PC-3 (cell line): ENCODE measurements at regions not wholly inside any gene's neighbourhood (a gene's known extent, or its start where the extent isn't known, plus 50 kb on each side); places are given as distances from the start of the nearest gene placed in this dataset.

Experiments
- ATAC-seq: fragments of 200-7000 bp; cut with Tn5 transposase; 2 replicates; pipeline ENCODE4 v1.9.1; 2020; ENCODE audit warnings: mild to moderate bottlenecking, moderate library complexity
- BruUV-seq: library from RNA; stranded (reverse); fragments of 400-500 nt; replicated peaks from 2 replicates; lab custom pipeline; 2021; lab: Mats Ljungman, UMichigan
- CTCF ChIA-PET: fragments of 300-600 bp; sonication (Branson Sonifier 250); formaldehyde crosslinking; loops from one replicate; lab custom pipeline; 2022; ENCODE audit warnings: antibody characterized with exemption; lab: Charles Lee
- POLR2A ChIA-PET: fragments of 300-600 bp; sonication (Branson Sonifier 250); formaldehyde crosslinking; loops from one replicate; lab custom pipeline; 2022; ENCODE audit warnings: antibody characterized with exemption; ENCODE audit not compliant: unreplicated experiment; lab: Charles Lee
- DNase-seq: peaks from one replicate; pipeline ENCODE4 v3.0.0-alpha.2; 2015
- H2AFZ ChIP-seq: fragments of 300-600 bp; sonication (generic); 2 replicates; pipeline ENCODE4 v1.6.0; 2016; ENCODE audit warnings: antibody characterized with exemption, low read length
- H3F3A ChIP-seq: fragments of 300-600 bp; sonication (generic); one replicate; pipeline ENCODE4 v1.6.0; 2017; ENCODE audit warnings: antibody characterized with exemption, low read length, control low read depth, mild to moderate bottlenecking; ENCODE audit not compliant: unreplicated experiment
- H3K27ac ChIP-seq: fragments of 300-600 bp; sonication (generic); 2 replicates; pipeline ENCODE4 v1.5.1; 2016; ENCODE audit warnings: mild to moderate bottlenecking, low read length
- H3K27me3 ChIP-seq: fragments of 300-600 bp; sonication (generic); 2 replicates; pipeline ENCODE4 v1.6.1; 2016; ENCODE audit warnings: low read length, mixed read lengths
- H3K36me3 ChIP-seq: fragments of 300-600 bp; sonication (generic); 2 replicates; pipeline ENCODE4 v1.6.1; 2016; ENCODE audit warnings: low read depth, mixed run types, low read length, mixed read lengths
- H3K4me1 ChIP-seq: fragments of 300-600 bp; sonication (generic); 2 replicates; pipeline ENCODE4 v1.5.1; 2016; ENCODE audit warnings: low read length; ENCODE audit not compliant: insufficient read depth
- H3K4me2 ChIP-seq: fragments of 300-600 bp; sonication (generic); 2 replicates; pipeline ENCODE4 v1.6.0; 2016; ENCODE audit warnings: low read length
- H3K4me3 ChIP-seq: fragments of 300-600 bp; sonication (generic); 2 replicates; pipeline ENCODE4 v1.5.1; 2016; ENCODE audit warnings: mild to moderate bottlenecking, low read length, mixed read lengths
- H3K79me2 ChIP-seq: fragments of 300-600 bp; sonication (generic); 2 replicates; pipeline ENCODE4 v1.6.1; 2017; ENCODE audit warnings: low read length, mixed read lengths
- H3K9ac ChIP-seq: fragments of 300-600 bp; sonication (generic); 2 replicates; pipeline ENCODE4 v1.6.0; 2016; ENCODE audit warnings: mild to moderate bottlenecking, low read length
- H3K9me2 ChIP-seq: fragments of 300-600 bp; sonication (generic); replicated peaks from 2 replicates; pipeline ENCODE4 v1.6.1; 2016; ENCODE audit warnings: mixed run types, low read length, mixed read lengths
- H3K9me3 ChIP-seq: fragments of 300-600 bp; sonication (generic); 2 replicates; pipeline ENCODE4 v1.6.1; 2016; ENCODE audit warnings: low read length, mixed read lengths
- H4K20me1 ChIP-seq: fragments of 300-600 bp; sonication (generic); 2 replicates; pipeline ENCODE4 v1.6.1; 2016; ENCODE audit warnings: low read length, mixed read lengths
- CTCF ChIP-seq: fragments of 300-600 bp; sonication (generic); conservative IDR thresholded peaks from 2 replicates; pipeline ENCODE4 v1.5.1; 2017; ENCODE audit warnings: antibody characterized with exemption, low read depth, mild to moderate bottlenecking, low read length
- EZH2 ChIP-seq: fragments of 300-600 bp; sonication (generic); IDR thresholded peaks from one replicate; pipeline ENCODE4 v1.6.1; 2017; ENCODE audit warnings: antibody characterized with exemption, mild to moderate bottlenecking, low read length; ENCODE audit not compliant: unreplicated experiment
- EZH2phosphoT487 ChIP-seq: fragments of 300-600 bp; sonication (generic); IDR thresholded peaks from 2 replicates; pipeline ENCODE4 v1.6.1; 2018; ENCODE audit warnings: mild to moderate bottlenecking, antibody characterized with exemption, low read length, borderline replicate concordance
- intact Hi-C: fragments of 100-400 bp; cut with micrococcal nuclease; formaldehyde crosslinking; loops from 2 replicates; pipeline ENCODE4 v1.9.0; 2023

- H3K9ac ChIP-seq: no peak overlapping the region
- no peaks in the 10 kb centered on the region for H4K20me1 ChIP-seq
- ATAC-seq (no peak), DNase-seq (no peak)
- CTCF ChIA-PET: no interaction called here
- no peak overlapping the region for H2AFZ ChIP-seq
- no peaks in the 10 kb centered on the region for H3K36me3 ChIP-seq
- no peak overlapping the region for H3K4me3 ChIP-seq
- intact Hi-C loops: no loop called here
- H3K27me3 ChIP-seq: no peaks in the 10 kb centered on the region
- H3F3A ChIP-seq: no peaks in the 10 kb centered on the region
- no peaks in the 10 kb centered on the region for H3K79me2 ChIP-seq
- POLR2A ChIA-PET: no interaction called here
- TF ChIP-seq EZH2: no peak
- no peak for TF ChIP-seq CTCF
- BruUV-seq: no TSS peak
- no peak overlapping the region for H3K4me2 ChIP-seq
- peaks cover 9% of the 10 kb centered on the region for H3K4me1 ChIP-seq
- no peaks in the 10 kb centered on the region for H3K9me2 ChIP-seq
- H3K27ac ChIP-seq: no peak overlapping the region
- H3K9me3 ChIP-seq: no peaks in the 10 kb centered on the region
These were observed 133.1 kb upstream of the LYZL2 start for GRCh38 chr10:30762620-30763019.

- Histone ChIP-seq H3F3A (no peaks in the 10 kb centered on the region), H3K9me2 (no peaks in the 10 kb centered on the region), H3K27ac (no peak overlapping the region), H3K27me3 (no peaks in the 10 kb centered on the region), H4K20me1 (no peaks in the 10 kb centered on the region), H3K4me1 (peaks cover 9% of the 10 kb centered on the region), H3K9me3 (no peaks in the 10 kb centered on the region), H3K9ac (no peak overlapping the region), H3K79me2 (no peaks in the 10 kb centered on the region), H2AFZ (peak overlapping the region; percentile 35; the same call in 1 of the 2 replicates), H3K36me3 (no peaks in the 10 kb centered on the region), H3K4me2 (peak overlapping the region; percentile 46; the same call in 1 of the 2 replicates), H3K4me3 (no peak overlapping the region)
- DNase-seq (peak; percentile 61), ATAC-seq (peak; percentile 80)
- TF ChIP-seq CTCF (no peak), EZH2 (no peak), EZH2phosphoT487 (no peak)
- ChIA-PET CTCF (no interaction called here), POLR2A (no interaction called here)
- no TSS peak for BruUV-seq
- intact Hi-C loops: loop anchor here (5.0 kb wide), 1 partner anchor 273 kb away; the partner anchor contains the start of gene ZNF438
These were observed 129.9 kb upstream of the LYZL2 start for GRCh38 chr10:30759423-30759822.

GRCh38 chr10:30758338-30758737, 128.8 kb upstream of the LYZL2 start:
- Histone ChIP-seq H3K27ac (no peak overlapping the region), H3F3A (no peaks in the 10 kb centered on the region), H3K9me3 (no peaks in the 10 kb centered on the region), H4K20me1 (no peaks in the 10 kb centered on the region), H3K9ac (no peak overlapping the region), H3K4me2 (no peak overlapping the region), H3K36me3 (no peaks in the 10 kb centered on the region), H2AFZ (no peak overlapping the region), H3K79me2 (no peaks in the 10 kb centered on the region), H3K27me3 (no peaks in the 10 kb centered on the region), H3K9me2 (no peaks in the 10 kb centered on the region), H3K4me1 (peaks cover 9% of the 10 kb centered on the region), H3K4me3 (no peak overlapping the region)
- ATAC-seq (no peak), DNase-seq (no peak)
- BruUV-seq: no TSS peak
- no peak for TF ChIP-seq EZH2
- no peak for TF ChIP-seq EZH2phosphoT487
- no peak for TF ChIP-seq CTCF
- ChIA-PET POLR2A (interaction anchor here (0.6 to 0.7 kb wide), 2 partner anchors 230 to 273 kb away, joined by 3 to 4 read pairs; partner anchors contain the start of gene ZNF438), CTCF (no interaction called here)
- intact Hi-C loops: loop anchor here (5.0 kb wide), 1 partner anchor 274 kb away; the partner anchor contains the start of gene ZNF438
